Pancreas (tissue), 10 donors: ENCODE measurements at regions not wholly inside any gene's neighbourhood (a gene's known extent, or its start where the extent isn't known, plus 50 kb on each side); places are given as distances from the start of the nearest gene placed in this dataset.

ENCODE experiments used
- ATAC-seq, 4 donors: fragments of 200-7000 bp; cut with Tn5 transposase; one replicate each; pipeline versions ENCODE4 v1.8.0 to v1.9.1; 2020; ENCODE audit warnings: mild to moderate bottlenecking in 4 of 4, moderate library complexity in 4 of 4
- DNase-seq, 6 donors: peaks; one replicate each; pipeline ENCODE4 v3.0.0-alpha.2; 2020
- FAIRE-seq: peaks from 2 replicates; lab custom pipeline; 2012; peaks lifted over from hg19 to GRCh38; lab: Jason Lieb, UNC
- H3K27ac ChIP-seq, 4 donors: fragments of 200-600 bp; sonication (generic); 1 replicate in 3 of 4; 2 replicates in 1 of 4; pipeline versions ENCODE4 v1.5.0 to v1.8.0; 2020
- H3K27me3 ChIP-seq, 4 donors: fragments of 200-600 bp; one replicate each; pipeline ENCODE4 v1.8.0; 2021
- H3K36me3 ChIP-seq, 3 donors: fragments of 200-600 bp; sonication (generic) in 1 of 3; one replicate each; pipeline versions ENCODE4 v1.5.0 to v1.8.0; 2020 to 2021
- H3K4me1 ChIP-seq, 3 donors: fragments of 200-600 bp; one replicate each; pipeline ENCODE4 v1.8.0; 2021
- H3K4me3 ChIP-seq, 4 donors: fragments of 200-600 bp; sonication (generic) in 2 of 4; one replicate each; pipeline versions ENCODE4 v1.5.0 to v1.8.0; 2020 to 2021
- H3K9me3 ChIP-seq, 4 donors: fragments of 200-600 bp; one replicate each; pipeline ENCODE4 v1.8.0; 2021
- WGBS, 2 donors: extraction: QIAGEN DNeasy Blood & Tissue Kit; methylation state at CpG; one replicate each; pipeline ENCODE4 v1.1.7; 2013; 5-methylcytosine and 5-hydroxymethylcytosine counted together
- intact Hi-C, 3 donors: fragments of 100-400 bp; cut with DNase I; formaldehyde crosslinking; loops; one replicate each; pipeline versions ENCODE4 v1.11.1 to v1.14.2; 2022
- TF ChIP-seq, protein P1 (sequence below), 4 donors: fragments of 200-600 bp; sonication (generic) in 3 of 4; IDR thresholded peaks; one replicate each; pipeline versions ENCODE4 v1.5.0 to v1.8.0; 2021; ENCODE audit warnings: antibody characterized with exemption in 4 of 4
- donor health status: healthy with polysubstance abuse.
- donor health status: DM: no; HTN: no; CAD: no; lungs with moderate emphysema.
- donor health status: DM: no; HTN: no; CAD: no.
- donor health status: control.
- donor health status: control.
- donor health status: Bipolar disorder and iron deficiency.
- donor health status: DM: yes; HTN: yes; CAD: no.
- donor health status: DM: no; HTN: no; CAD: no.
- donor health status: DM: no; HTN: no; CAD: no.
- donor health status: DM: yes; HTN: yes; CAD: no.

DNA sequence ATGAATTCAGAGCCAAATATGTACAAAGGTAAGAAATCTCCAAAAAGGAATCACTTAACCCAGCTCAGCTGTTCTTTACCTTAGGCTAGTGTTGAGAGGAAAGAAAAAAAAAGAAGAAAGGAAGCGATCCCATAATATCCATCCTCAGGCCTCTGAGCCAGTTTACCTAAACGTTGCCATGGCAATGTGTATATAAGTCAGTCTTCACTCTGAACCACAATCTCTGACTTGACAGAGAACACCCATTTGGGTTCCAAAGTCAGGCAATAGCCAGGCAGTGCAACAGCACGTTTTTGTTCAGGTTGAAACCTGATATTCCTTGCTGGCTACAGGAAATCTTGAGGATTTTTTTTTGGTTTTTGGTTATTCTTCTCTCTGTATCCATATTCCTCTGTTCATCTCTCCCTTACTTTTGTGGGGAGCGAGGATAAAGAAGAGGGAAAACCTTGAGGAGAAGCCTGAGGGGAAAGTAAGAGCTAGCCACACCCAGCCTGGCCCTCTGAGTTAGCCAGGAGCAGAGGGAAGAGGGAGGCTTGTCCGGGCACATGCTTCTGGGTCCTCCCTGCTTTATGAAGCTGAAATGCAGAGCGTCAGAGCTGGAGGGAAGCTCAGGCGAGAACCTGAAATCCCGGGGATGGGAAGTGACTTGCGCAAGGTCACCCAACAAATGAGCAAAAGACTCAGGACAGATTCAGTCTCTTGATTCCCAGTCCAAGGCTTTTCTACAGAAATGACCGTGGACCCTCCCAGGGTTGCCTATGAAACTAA, 152.7 kb downstream of the SOX9 start:
- Histone ChIP-seq H3K36me3 (no peaks in the 10 kb centered on the region), H3K27me3 (no peaks in the 10 kb centered on the region), H3K4me1 (no peaks in the 10 kb centered on the region), H3K9me3 (no peaks in the 10 kb centered on the region), H3K27ac (no peak overlapping the region), H3K4me3 (no peak overlapping the region)
- intact Hi-C loops = no loop called here
- DNase-seq (no peak), ATAC-seq (no peak), FAIRE-seq (no peak)
- TF ChIP-seq, protein P1, sequence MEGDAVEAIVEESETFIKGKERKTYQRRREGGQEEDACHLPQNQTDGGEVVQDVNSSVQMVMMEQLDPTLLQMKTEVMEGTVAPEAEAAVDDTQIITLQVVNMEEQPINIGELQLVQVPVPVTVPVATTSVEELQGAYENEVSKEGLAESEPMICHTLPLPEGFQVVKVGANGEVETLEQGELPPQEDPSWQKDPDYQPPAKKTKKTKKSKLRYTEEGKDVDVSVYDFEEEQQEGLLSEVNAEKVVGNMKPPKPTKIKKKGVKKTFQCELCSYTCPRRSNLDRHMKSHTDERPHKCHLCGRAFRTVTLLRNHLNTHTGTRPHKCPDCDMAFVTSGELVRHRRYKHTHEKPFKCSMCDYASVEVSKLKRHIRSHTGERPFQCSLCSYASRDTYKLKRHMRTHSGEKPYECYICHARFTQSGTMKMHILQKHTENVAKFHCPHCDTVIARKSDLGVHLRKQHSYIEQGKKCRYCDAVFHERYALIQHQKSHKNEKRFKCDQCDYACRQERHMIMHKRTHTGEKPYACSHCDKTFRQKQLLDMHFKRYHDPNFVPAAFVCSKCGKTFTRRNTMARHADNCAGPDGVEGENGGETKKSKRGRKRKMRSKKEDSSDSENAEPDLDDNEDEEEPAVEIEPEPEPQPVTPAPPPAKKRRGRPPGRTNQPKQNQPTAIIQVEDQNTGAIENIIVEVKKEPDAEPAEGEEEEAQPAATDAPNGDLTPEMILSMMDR (IDR thresholded peaks at IDR 0.05) = no peak
- 65 to 71% methylated on average over 10 of the region's 10 CpGs for WGBS, 2 donors

DNA sequence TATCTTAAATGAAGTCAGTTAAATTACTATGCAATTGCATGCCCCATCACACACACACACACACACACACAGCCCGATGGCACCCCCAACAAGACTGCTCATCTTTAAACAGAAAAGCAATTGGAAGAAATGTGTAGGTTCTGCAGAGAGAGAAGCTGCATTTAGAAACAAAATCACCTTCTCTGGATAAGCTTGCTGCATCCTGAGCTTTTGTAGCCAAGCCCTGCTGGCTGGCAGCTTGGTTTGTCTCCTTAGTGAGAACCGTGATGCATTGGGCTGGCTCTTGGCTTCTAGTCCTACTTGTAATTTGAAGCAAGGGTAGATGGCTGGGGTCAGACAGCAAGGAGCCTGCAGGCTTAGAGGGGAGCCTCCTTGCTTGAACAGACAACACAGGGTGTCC, 153.8 kb downstream of the SOX9 start:
- 81 to 93% methylated on average over 2 of the region's 2 CpGs for WGBS, 2 donors
- Histone ChIP-seq H3K36me3 (no peaks in the 10 kb centered on the region), H3K4me3 (no peak overlapping the region), H3K27me3 (no peaks in the 10 kb centered on the region), H3K9me3 (no peaks in the 10 kb centered on the region), H3K4me1 (no peaks in the 10 kb centered on the region), H3K27ac (no peak overlapping the region)
- no peak for FAIRE-seq
- DNase-seq = no peak
- ATAC-seq = no peak
- intact Hi-C loops = no loop called here
- TF ChIP-seq, protein P1 (IDR thresholded peaks at IDR 0.05) = no peak

DNA sequence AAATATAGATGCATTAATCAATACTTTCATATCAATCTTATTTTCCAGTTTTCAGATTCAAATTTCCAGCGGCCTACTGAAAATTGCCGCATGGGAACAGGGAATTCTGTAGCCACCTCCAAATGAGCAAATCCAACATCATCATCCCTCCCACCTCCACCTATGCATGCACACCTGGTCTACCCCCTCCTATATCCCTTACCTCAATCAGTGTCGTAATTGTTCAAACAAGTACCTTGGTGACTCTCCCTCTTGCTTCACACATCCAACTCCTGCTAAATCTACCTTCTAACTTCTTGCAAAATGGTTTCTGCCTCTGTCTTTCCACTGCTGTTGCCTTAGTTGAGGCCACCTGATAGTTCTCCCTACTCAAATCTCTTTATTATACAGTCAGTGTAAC, 160.1 kb downstream of the SOX9 start:
- DNase-seq (no peak), FAIRE-seq (no peak), ATAC-seq (no peak)
- Histone ChIP-seq H3K9me3 (no peaks in the 10 kb centered on the region), H3K27ac (no peak overlapping the region), H3K27me3 (no peaks in the 10 kb centered on the region), H3K4me1 (no peaks in the 10 kb centered on the region), H3K4me3 (no peak overlapping the region), H3K36me3 (no peaks in the 10 kb centered on the region)
- 86 to 90% methylated on average over 3 of the region's 3 CpGs for WGBS, 2 donors
- intact Hi-C loops = no loop called here
- TF ChIP-seq, protein P1 (IDR thresholded peaks at IDR 0.05) = no peak

DNA sequence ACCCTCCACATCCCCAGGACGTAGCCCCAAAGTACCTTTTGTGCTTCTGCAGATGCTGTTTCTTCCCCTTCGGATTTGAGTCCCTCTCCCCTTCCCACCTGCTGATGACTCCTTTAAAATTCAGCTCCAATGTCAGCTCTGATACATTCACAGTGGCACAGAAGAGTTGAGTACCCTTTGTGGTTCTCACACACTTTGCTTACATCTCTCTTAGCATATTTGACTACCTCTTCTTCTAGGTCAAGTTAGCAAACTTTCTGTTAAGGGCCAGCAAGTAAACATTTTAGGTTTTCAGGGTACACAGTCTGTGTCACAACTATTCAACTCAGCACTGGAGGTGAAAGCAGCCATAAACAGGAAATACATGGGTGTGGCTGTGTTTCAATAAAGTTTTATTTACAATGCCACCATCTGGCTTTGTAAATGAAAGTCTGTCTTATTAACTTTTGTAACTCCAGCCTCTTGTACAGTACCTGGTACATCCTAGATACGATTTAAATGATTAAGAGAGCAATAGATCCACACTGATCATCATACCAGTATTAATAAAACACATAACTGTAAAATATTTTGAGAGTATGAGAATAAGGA, 161.7 kb downstream of the SOX9 start:
- Histone ChIP-seq H3K4me3 (no peak overlapping the region), H3K9me3 (no peaks in the 10 kb centered on the region), H3K4me1 (no peaks in the 10 kb centered on the region), H3K27ac (no peak overlapping the region), H3K36me3 (no peaks in the 10 kb centered on the region), H3K27me3 (no peaks in the 10 kb centered on the region)
- no peak for FAIRE-seq
- 60 to 79% methylated on average over 3 of the region's 3 CpGs for WGBS, 2 donors
- no peak for DNase-seq
- TF ChIP-seq, protein P1 (IDR thresholded peaks at IDR 0.05) = no peak
- ATAC-seq = no peak
- intact Hi-C loops = no loop called here

DNA sequence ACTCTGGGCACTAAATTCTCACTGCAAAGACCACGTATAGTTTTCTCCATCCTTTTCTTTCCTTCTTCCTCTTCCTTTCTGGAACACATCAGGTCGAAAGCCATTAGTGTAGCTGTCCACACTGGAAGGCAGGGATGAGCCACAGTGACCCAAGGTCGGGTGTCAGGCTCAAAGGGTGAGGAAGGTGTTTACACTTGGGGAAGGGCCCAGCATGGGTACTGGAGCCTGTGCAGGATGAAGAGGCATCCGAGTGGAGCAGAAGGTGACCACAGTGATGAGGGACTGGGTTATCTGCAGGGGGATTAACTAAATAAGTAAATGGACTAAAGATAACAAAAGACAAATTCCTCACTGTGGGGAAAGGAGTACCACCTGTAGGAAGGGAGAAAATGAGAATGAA, 164.0 kb downstream of the SOX9 start:
- Histone ChIP-seq H3K9me3 (no peaks in the 10 kb centered on the region), H3K4me1 (no peaks in the 10 kb centered on the region), H3K27me3 (no peaks in the 10 kb centered on the region), H3K27ac (no peak overlapping the region), H3K4me3 (no peak overlapping the region), H3K36me3 (no peaks in the 10 kb centered on the region)
- DNase-seq = no peak
- WGBS, 2 donors = 66 to 78% methylated on average over 4 of the region's 4 CpGs
- ATAC-seq = no peak
- TF ChIP-seq, protein P1 (IDR thresholded peaks at IDR 0.05) = no peak
- intact Hi-C loops = no loop called here
- no peak for FAIRE-seq
